Cardiac fibroblast (primary cell): ENCODE measurements at regions not wholly inside any gene's neighbourhood (a gene's known extent, or its start where the extent isn't known, plus 50 kb on each side); places are given as distances from the start of the nearest gene placed in this dataset.
"Not testable (repeated sequence)": the region's sequence is repeated elsewhere in the genome, so short reads cannot be mapped to it uniquely, and the experiment has no call there.

Experiments
- DNase-seq, 2 donors: peaks; one replicate each; pipeline versions ENCODE4 v3.0.0 to v3.0.0-alpha.2; 2010; ENCODE audit warnings: low read depth in 2 of 2
- H3K4me3 ChIP-seq, 2 donors: replicated peaks in 1 of 2; 1 replicate in 1 of 2; 2 replicates in 1 of 2; pipeline ENCODE4 v1.5.1; 2011; ENCODE audit warnings: low read depth in 2 of 2, low read length in 2 of 2, mild to moderate bottlenecking in 2 of 2, moderate library complexity in 1 of 2
- CTCF ChIP-seq: IDR thresholded peaks from one replicate; pipeline ENCODE4 v1.5.1; 2011; ENCODE audit warnings: low read depth, mild to moderate bottlenecking, low read length, inconsistent platforms

GRCh38 chr7:65269150-65269856, 104.4 kb upstream of the ZNF92 start:
- peak overlapping the region; percentile 14 to 21 for H3K4me3 ChIP-seq
- TF ChIP-seq CTCF, result no peak
- DNase-seq, result peak in 1 of 2 donors; percentile 16

GRCh38 chr7:65268782-65269149, 104.9 kb upstream of the ZNF92 start:
- TF ChIP-seq CTCF, result no peak
- no peak overlapping the region for H3K4me3 ChIP-seq

GRCh38 chr7:65265933-65266519, 107.6 kb upstream of the ZNF92 start:
- no peak overlapping the region for H3K4me3 ChIP-seq
- no peak for TF ChIP-seq CTCF
- DNase-seq, result no peak

More at GRCh38 chr7:65268782-65269149, 104.9 kb upstream of the ZNF92 start:
- DNase-seq, result no peak

GRCh38 chr7:65264258-65264657, 109.4 kb upstream of the ZNF92 start:
- no peak for TF ChIP-seq CTCF
- H3K4me3 ChIP-seq, result no peak overlapping the region
- DNase-seq, result no peak

GRCh38 chr7:65260673-65261072, 113.0 kb upstream of the ZNF92 start:
- H3K4me3 ChIP-seq, DNase-seq: not testable (repeated sequence)

GRCh38 chr7:65259864-65260525, 113.7 kb upstream of the ZNF92 start:
- not testable (repeated sequence) for DNase-seq, H3K4me3 ChIP-seq

GRCh38 chr7:65254061-65254460, 119.6 kb upstream of the ZNF92 start:
- no peak for TF ChIP-seq CTCF
- no peak for DNase-seq
- H3K4me3 ChIP-seq, result no peak overlapping the region
